Stimulated activated naive CD4-positive, alpha-beta T cell (primary cell): ENCODE measurements at regions not wholly inside any gene's neighbourhood (a gene's known extent, or its start where the extent isn't known, plus 50 kb on each side); places are given as distances from the start of the nearest gene placed in this dataset.
A peak's percentile ranks its signal among the peaks of the same experiment; 100 is the strongest.

Experiments used
- DNase-seq, 6 experiments: peaks; one replicate each; lab custom pipeline; 2025; lab: John Stamatoyannopoulos, UW

- peak in 3 of 6 experiments; percentile 8 to 54 (median 44) for DNase-seq
Observed at GRCh38 chr12:91577586-91578539, 395.2 kb upstream of the DCN start.

GRCh38 chr12:91576432-91576831, 393.8 kb upstream of the DCN start:
- DNase-seq: no peak

DNA sequence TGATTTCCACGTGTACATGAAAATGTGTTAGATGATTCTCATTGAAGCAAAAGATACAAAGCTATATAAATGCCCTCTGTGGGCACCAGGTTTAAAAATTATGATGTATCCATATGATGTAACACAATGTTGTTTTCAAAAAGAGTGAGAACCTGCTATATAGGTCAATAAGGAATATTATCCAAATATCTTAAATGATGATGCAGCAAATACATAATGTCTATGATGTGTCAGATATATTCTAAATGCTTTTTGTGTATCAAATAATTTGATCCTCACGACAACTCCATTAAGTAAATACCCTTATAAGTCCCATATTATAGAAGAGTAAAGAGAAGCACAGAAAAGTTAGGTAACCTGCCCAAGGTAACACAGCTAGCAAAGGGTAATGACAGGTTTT, 393.0 kb upstream of the DCN start:
- no peak for DNase-seq

DNA sequence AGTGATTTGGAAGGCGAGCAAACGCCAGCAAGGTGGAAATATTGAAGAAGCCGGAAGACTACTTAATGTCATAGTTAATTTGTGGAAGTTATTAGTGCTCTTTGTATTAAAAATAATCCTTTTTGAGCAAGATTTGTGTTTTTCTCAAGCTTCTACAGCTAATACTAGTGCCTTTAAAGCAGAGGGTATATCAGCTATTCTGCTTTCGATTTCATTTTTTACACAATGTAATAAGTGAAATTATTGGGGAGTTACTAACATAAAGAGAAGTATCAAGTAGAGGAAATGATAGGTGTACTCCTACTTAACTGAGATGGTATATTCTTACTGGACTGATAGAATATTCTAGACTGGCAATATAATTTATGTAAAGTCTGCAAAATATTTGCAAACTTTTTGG, 392.4 kb upstream of the DCN start:
- DNase-seq: no peak

DNA sequence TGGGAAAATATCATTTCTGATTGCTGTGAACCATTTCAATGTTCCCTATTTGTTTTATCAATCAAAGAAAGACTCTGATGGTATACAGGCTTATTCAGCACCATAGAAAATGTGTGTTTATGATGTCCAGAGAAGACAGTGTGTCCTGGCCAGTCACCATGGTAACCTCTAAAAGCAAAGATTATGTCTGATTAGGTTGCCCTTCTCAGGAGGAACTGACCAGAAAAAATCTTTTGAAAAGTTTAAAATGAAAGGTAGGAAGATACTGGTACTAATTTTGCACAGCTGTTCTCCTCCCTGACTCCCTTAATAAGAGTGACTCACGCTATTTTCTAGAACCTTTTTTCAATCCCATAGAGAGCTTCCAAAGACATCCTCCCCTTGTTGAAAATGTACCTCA, 391.8 kb upstream of the DCN start:
- no peak for DNase-seq

DNA sequence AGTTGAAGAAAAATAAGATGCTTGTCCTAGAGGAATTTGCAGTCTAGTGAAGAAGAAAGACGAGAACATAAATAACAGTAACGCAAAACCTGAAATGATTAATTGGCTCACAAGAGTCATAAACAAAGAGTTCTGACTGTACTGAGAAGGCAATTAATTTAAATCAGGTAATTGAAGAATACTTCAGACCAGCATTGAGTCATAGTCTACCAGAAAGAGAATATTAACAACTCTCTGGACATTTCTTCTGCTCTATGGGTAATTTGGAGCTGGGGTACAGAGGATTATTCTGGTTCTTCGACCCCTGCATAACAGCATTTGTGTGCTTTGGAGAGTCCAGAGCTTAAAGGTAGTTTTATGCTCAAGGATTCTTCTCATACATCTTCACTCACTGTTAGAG, 390.3 kb upstream of the DCN start:
- no peak for DNase-seq

DNA sequence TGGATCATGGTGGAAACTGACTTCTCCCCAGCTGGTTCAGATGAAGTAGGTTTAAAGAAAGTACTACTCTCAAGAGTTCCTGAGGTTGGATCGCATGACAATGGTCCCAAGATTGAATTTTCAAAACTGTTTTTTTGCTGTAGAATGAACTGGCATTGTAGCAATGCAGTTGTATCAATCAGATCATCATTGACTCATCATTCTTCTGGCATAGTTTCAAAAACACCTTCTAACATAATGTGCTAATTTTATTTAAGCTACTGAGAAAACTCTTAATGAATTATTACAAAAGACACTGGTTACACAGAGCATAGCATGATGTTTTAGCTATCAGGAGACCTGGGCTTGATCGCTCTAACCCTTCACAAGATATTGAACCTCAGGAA, 384.5 kb upstream of the DCN start:
- DNase-seq: no peak

- DNase-seq: no peak
Observed at GRCh38 chr12:91566328-91567099, 383.9 kb upstream of the DCN start.

DNA sequence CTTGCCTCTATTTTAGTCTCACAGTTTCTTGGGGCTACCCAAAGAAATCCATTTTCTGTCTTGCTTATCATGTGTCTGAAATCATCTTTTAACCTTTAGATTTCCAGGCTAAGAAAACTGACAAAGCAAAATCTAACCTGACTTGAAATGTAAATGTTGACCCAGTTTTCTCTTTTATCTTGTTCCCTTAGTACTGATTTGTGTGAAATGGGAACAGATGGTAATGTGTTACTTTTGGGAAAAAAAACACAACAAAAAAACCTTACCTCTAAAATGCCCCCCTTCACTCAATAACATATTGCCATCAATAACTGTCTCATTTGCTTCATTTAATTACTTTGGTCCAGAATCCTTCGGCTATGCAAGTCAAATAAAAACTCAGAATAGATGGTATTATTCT, 383.2 kb upstream of the DCN start:
- DNase-seq: no peak

DNA sequence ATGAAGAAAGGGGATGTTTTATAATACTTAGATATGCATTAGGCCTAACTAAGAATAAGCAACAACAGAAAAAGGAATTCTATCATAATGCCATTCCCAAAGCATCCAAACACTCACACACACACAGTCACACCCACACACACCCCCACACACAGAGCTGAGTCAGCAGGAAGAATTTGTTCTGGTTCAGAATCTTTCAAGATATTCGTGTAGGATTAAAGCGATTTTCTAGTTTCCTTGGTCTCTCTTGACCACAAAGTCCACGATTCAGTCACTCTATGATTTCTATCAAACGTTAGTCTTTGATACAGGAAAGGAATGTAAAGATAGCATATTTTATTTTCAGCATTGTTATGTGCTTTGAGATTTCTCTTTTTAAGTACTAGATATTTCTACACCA, 382.6 kb upstream of the DCN start:
- no peak for DNase-seq

DNA sequence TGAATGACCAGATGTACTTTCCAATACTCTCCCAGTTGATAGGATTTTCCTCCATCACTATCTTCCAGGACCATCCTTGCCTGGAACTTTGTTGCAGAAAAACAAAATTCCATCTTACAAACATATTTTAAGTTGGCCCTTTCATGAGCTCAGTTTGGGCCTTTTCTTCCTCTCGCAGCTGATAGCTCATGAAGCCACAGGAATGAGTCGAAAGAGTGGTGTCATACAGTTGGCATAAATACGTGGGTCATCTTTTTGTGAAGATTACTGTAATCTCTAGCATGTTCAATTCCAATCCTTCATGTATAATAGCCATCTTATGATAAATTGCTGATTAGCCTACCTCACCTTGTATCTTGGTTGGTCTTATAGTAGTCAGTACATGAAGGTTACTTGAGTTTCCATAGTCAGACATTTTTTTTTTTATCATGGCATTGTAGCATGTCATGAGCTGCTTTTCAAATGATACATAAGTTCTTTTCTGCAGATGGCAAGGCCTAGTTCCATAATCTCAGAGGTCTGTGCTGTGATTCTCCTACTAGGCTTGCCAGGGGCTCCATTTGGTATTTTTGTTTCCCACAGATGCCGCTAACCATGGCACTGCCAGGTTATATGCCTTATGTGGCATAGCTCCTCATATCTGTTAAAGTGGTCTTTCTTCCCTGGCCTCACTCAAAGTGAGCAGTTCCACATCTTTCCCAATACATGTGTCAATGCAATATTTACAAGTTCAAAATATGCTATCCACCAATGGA, 380.6 kb upstream of the DCN start:
- DNase-seq: no peak

GRCh38 chr12:91562476-91562875, 379.9 kb upstream of the DCN start:
- DNase-seq: peak in 3 of 6 experiments; percentile 2 to 20 (median 12)

GRCh38 chr12:91561958-91562325, 379.3 kb upstream of the DCN start:
- no peak for DNase-seq

DNA sequence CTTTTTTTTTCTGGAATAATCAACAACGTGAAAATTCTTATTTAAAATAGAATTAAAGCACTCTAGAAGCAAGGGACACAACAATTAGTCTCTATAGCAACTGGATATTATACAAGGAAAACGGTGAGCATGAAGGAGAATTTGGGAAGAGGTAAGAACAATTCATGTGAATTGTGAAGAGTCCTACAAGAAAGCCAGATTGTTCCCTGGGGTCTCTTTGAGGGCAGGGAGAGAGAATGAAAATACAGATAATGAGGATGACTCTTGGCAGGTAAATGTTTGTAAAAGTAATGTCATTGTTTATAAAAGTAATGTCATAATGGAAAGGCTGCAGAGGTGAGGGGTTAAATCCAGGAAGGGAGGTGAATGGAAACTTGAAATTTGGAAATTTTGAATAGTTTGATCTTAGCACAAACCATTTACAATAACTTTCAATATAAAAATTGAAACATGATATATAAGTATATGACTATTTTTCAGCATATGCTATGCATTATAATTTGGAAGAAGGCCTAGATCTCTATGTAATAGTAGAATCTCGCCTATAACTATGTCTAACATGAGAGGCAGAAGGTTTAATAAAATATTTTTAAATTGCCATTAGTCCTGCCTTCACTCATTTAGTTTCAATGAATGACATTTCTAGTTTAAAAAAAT, 378.8 kb upstream of the DCN start:
- DNase-seq: no peak

DNA sequence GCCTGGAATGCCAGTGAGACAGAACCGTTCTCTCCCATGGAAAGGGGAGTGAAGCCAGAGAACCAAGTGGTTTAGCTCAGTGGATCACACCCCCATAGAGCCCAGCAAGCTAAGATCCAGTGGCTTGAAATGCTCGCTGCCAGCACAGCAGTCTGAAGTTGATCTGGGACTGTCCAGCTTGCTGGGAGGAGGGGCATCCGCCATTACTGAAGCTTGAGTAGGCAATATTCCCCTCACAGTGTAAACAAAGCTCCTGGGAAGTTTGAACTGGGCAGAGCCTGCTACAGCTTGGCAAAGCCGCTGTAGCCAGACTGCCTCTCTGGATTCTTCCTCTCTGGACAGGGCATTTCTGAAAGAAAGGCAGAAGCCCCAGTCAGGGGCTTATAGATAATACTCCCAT, 374.3 kb upstream of the DCN start:
- no peak for DNase-seq

GRCh38 chr12:91555436-91556415, 373.1 kb upstream of the DCN start:
- DNase-seq: no peak

DNA sequence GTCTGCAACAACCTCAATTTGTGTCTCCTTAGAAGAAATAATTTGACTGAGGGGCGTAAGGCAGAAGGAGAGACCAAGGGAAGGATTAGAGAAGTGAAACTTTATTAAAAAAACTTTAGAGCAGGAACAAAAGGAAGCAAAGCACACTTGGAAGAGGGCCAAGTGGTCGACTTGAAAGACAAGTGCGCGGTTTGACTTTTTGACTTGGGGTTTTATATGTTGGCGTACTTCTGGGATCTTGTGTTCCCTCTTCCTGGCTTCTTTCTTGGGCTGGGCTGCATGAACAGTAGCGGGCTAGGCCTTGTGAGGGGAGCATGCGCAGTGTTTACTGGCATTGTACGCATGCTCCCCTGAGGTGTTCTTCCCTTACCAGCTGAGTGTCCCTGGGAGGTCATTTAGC, 369.3 kb upstream of the DCN start:
- no peak for DNase-seq

GRCh38 chr12:91551242-91551641, 368.6 kb upstream of the DCN start:
- no peak for DNase-seq

- DNase-seq: no peak
Observed at GRCh38 chr12:91542666-91543065, 360.0 kb upstream of the DCN start.

DNA sequence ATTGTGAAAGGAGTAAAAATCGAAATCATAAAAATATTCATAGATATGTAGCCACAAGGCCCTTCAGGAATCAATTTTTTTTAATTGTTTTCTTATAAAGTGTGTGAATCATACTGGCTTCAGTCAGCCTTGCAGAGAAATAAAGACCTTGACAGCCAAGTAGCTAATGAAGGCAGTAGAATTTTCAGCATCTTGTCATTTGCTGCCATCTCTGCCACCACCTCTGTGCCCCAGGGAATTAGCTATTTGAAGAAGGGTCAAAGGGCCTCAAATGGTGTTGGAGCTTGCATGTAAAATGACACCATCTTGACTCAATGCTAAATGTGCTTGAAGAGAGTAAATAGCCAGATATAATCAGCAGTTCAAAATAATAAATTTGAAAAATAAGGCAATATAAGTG, 359.4 kb upstream of the DCN start:
- no peak for DNase-seq

DNA sequence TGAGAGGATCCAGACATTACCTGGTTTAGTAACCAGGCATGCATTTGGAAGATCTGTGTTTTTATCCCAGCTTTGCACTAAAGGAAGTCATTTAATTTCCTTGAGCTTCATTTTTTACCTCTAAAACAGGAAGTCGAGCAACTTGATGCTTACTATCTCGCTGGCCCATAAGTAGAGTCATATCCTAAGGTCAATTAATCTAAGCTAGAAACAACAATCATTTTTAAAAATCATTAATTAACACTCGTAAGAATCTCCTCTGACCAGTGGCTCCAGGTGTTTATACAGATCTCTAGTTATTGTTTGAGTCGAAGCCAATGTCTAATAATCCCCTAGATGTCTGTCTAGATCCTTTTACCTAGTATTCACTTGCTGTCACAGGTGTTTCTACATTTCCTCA, 355.8 kb upstream of the DCN start:
- no peak for DNase-seq
